Tibial nerve (tissue), 4 donors: ENCODE measurements at regions not wholly inside any gene's neighbourhood (a gene's known extent, or its start where the extent isn't known, plus 50 kb on each side); places are given as distances from the start of the nearest gene placed in this dataset.

Experiments
- DNase-seq, 2 donors: peaks; one replicate each; pipeline ENCODE4 v3.0.0-alpha.2; 2019; ENCODE audit warnings: low spot score in 2 of 2
- H3K27ac ChIP-seq, 4 donors: fragments of 200-600 bp; sonication (generic) in 3 of 4; one replicate each; pipeline ENCODE4 v1.5.1; 2017 to 2019; ENCODE audit warnings: mild to moderate bottlenecking in 1 of 4
- H3K27me3 ChIP-seq, 2 donors: fragments of 200-600 bp; sonication (generic) in 1 of 2; one replicate each; pipeline versions ENCODE4 v1.5.1 to v1.6.0; 2017 to 2019
- H3K36me3 ChIP-seq, 3 donors: fragments of 200-600 bp; sonication (generic); one replicate each; pipeline ENCODE4 v1.5.1; 2018 to 2019
- H3K4me1 ChIP-seq, 4 donors: fragments of 200-600 bp; sonication (generic) in 3 of 4; one replicate each; pipeline ENCODE4 v1.5.1; 2017 to 2019
- H3K4me3 ChIP-seq, 4 donors: fragments of 200-600 bp; sonication (generic) in 3 of 4; one replicate each; pipeline ENCODE4 v1.5.1; 2017 to 2019; ENCODE audit warnings: mild to moderate bottlenecking in 1 of 4, moderate library complexity in 1 of 4
- H3K9me3 ChIP-seq, 4 donors: fragments of 200-600 bp; sonication (generic) in 3 of 4; one replicate each; pipeline ENCODE4 v1.5.1; 2017 to 2019
- CTCF ChIP-seq, 5 experiments: fragments of 200-600 bp in 3 of 5; fragments of 450-650 bp in 2 of 5; sonication (generic) in 3 of 5; IDR thresholded peaks; one replicate each; pipeline ENCODE4 v1.5.1; 2016 to 2019; ENCODE audit warnings: antibody characterized with exemption in 5 of 5, mild to moderate bottlenecking in 3 of 5, moderate library complexity in 2 of 5
- EP300 ChIP-seq, 2 donors: sonication (generic); formaldehyde crosslinking; IDR thresholded peaks; one replicate each; pipeline ENCODE4 v1.6.1; 2017; ENCODE audit warnings: antibody characterized with exemption in 2 of 2, mild to moderate bottlenecking in 1 of 2
- POLR2A ChIP-seq, 2 donors: fragments of 450-650 bp; IDR thresholded peaks; one replicate each; pipeline ENCODE4 v1.6.1; 2017; ENCODE audit warnings: antibody characterized with exemption in 2 of 2, mild to moderate bottlenecking in 2 of 2, moderate library complexity in 2 of 2
- WGBS, 2 donors: methylation state at CpG; one replicate each; pipeline ENCODE4 v1.1.5; 2018; 5-methylcytosine and 5-hydroxymethylcytosine counted together

- DNase-seq, result no peak
- 30 to 31% methylated on average over 4 of the region's 4 CpGs for WGBS, 2 donors
- Histone ChIP-seq H3K36me3 (no peaks in the 10 kb centered on the region), H3K4me3 (no peak overlapping the region), H3K27me3 (no peaks in the 10 kb centered on the region), H3K9me3 (no peaks in the 10 kb centered on the region), H3K27ac (no peak overlapping the region), H3K4me1 (no peaks in the 10 kb centered on the region)
- TF ChIP-seq POLR2A (IDR thresholded peaks at IDR 0.05) (no peak), EP300 (IDR thresholded peaks at IDR 0.05) (no peak), CTCF (IDR thresholded peaks at IDR 0.05) (no peak)
Observed at GRCh38 chr13:90238413-90238812, 1109.1 kb upstream of the MIR17HG start.

GRCh38 chr13:90239130-90239529 lies 1108.4 kb upstream of the MIR17HG start:
- DNase-seq, result no peak
- Histone ChIP-seq H3K27me3 (no peaks in the 10 kb centered on the region), H3K27ac (no peak overlapping the region), H3K9me3 (no peaks in the 10 kb centered on the region), H3K4me3 (no peak overlapping the region), H3K4me1 (no peaks in the 10 kb centered on the region), H3K36me3 (no peaks in the 10 kb centered on the region)
- WGBS, 2 donors, result 84% methylated on average over 3 of the region's 3 CpGs
- TF ChIP-seq EP300 (IDR thresholded peaks at IDR 0.05), result no peak

GRCh38 chr13:90246005-90246404 lies 1101.5 kb upstream of the MIR17HG start:
- Histone ChIP-seq H3K36me3 (no peaks in the 10 kb centered on the region), H3K4me1 (no peaks in the 10 kb centered on the region), H3K27me3 (no peaks in the 10 kb centered on the region), H3K4me3 (no peak overlapping the region), H3K27ac (no peak overlapping the region), H3K9me3 (no peaks in the 10 kb centered on the region)
- TF ChIP-seq POLR2A (IDR thresholded peaks at IDR 0.05), result no peak
- TF ChIP-seq CTCF (IDR thresholded peaks at IDR 0.05), result no peak
- no peak for TF ChIP-seq EP300 (IDR thresholded peaks at IDR 0.05)
- no peak for DNase-seq
- 90 to 95% methylated on average over 1 of the region's 1 CpG for WGBS, 2 donors

GRCh38 chr13:90246687-90247345 lies 1100.7 kb upstream of the MIR17HG start:
- H3K4me1 ChIP-seq, result no peaks in the 10 kb centered on the region
- no peak overlapping the region for H3K4me3 ChIP-seq
- 71 to 74% methylated on average over 3 of the region's 3 CpGs for WGBS, 2 donors
- no peak overlapping the region for H3K27ac ChIP-seq
- no peaks in the 10 kb centered on the region for H3K27me3 ChIP-seq
- DNase-seq, result no peak
- H3K36me3 ChIP-seq, result no peaks in the 10 kb centered on the region
- no peak for TF ChIP-seq EP300 (IDR thresholded peaks at IDR 0.05)
- TF ChIP-seq CTCF (IDR thresholded peaks at IDR 0.05), result no peak
- no peak for TF ChIP-seq POLR2A (IDR thresholded peaks at IDR 0.05)
- H3K9me3 ChIP-seq, result peaks cover 0 to 2% (median 0%) of the 10 kb centered on the region in 4 donors

GRCh38 chr13:90253806-90254205 lies 1093.7 kb upstream of the MIR17HG start:
- H3K4me1 ChIP-seq, result no peaks in the 10 kb centered on the region
- H3K27ac ChIP-seq, result no peak overlapping the region
- WGBS, 2 donors, result 95% methylated on average over 5 of the region's 5 CpGs
- H3K4me3 ChIP-seq, result no peak overlapping the region
- DNase-seq, result no peak
- no peaks in the 10 kb centered on the region for H3K36me3 ChIP-seq
- H3K9me3 ChIP-seq, result peaks cover 0 to 14% (median 2%) of the 10 kb centered on the region in 4 donors
- TF ChIP-seq POLR2A (IDR thresholded peaks at IDR 0.05) (no peak), EP300 (IDR thresholded peaks at IDR 0.05) (no peak), CTCF (IDR thresholded peaks at IDR 0.05) (no peak)
- no peaks in the 10 kb centered on the region for H3K27me3 ChIP-seq

- Histone ChIP-seq H3K27ac (no peak overlapping the region), H3K4me1 (no peaks in the 10 kb centered on the region), H3K36me3 (no peaks in the 10 kb centered on the region), H3K27me3 (no peaks in the 10 kb centered on the region), H3K4me3 (no peak overlapping the region), H3K9me3 (peaks cover 0 to 14% (median 2%) of the 10 kb centered on the region in 4 donors)
- TF ChIP-seq EP300 (IDR thresholded peaks at IDR 0.05) (no peak), POLR2A (IDR thresholded peaks at IDR 0.05) (no peak), CTCF (IDR thresholded peaks at IDR 0.05) (no peak)
- DNase-seq, result no peak
- WGBS, 2 donors, result 87 to 90% methylated on average over 2 of the region's 2 CpGs
Observed at GRCh38 chr13:90254437-90254836, 1093.0 kb upstream of the MIR17HG start.
